ENCODE measurements at regions not wholly inside any gene's neighbourhood (a gene's known extent, or its start where the extent isn't known, plus 50 kb on each side); places are given as distances from the start of the nearest gene placed in this dataset.
"Not testable (repeated sequence)": the region's sequence is repeated elsewhere in the genome, so short reads cannot be mapped to it uniquely, and the experiment has no call there.

- no peak for DNase-seq
Measured at GRCh38 chr1:38204698-38205097, 158.1 kb upstream of the POU3F1 start.

- DNase-seq = no peak
Measured at GRCh38 chr1:38203441-38203840, 156.8 kb upstream of the POU3F1 start.

- no peak for DNase-seq
Measured at GRCh38 chr1:38201431-38201830, 154.8 kb upstream of the POU3F1 start.

- no peak for DNase-seq
Measured at GRCh38 chr1:38198621-38199020, 152.0 kb upstream of the POU3F1 start.

GRCh38 chr1:38198099-38198498 lies 151.5 kb upstream of the POU3F1 start:
- no peak for DNase-seq

- no peak for DNase-seq
Measured at GRCh38 chr1:38197312-38198061, 150.9 kb upstream of the POU3F1 start.

- no peak for DNase-seq
Measured at GRCh38 chr1:38194472-38194871, 147.9 kb upstream of the POU3F1 start.

- DNase-seq = no peak
Measured at GRCh38 chr1:38193040-38193439, 146.4 kb upstream of the POU3F1 start.

GRCh38 chr1:38191461-38191860 lies 144.9 kb upstream of the POU3F1 start:
- no peak for DNase-seq

GRCh38 chr1:38190983-38191382 lies 144.4 kb upstream of the POU3F1 start:
- DNase-seq = no peak

GRCh38 chr1:38187552-38187951 lies 141.0 kb upstream of the POU3F1 start:
- no peak for DNase-seq

GRCh38 chr1:38186566-38186965 lies 140.0 kb upstream of the POU3F1 start:
- no peak for DNase-seq

- DNase-seq = no peak
Measured at GRCh38 chr1:38185913-38186312, 139.3 kb upstream of the POU3F1 start.

- no peak for DNase-seq
Measured at GRCh38 chr1:38183747-38184146, 137.2 kb upstream of the POU3F1 start.

- DNase-seq = no peak
Measured at GRCh38 chr1:38183096-38183495, 136.5 kb upstream of the POU3F1 start.

- DNase-seq = not testable (repeated sequence)
Measured at GRCh38 chr1:38180388-38180787, 133.8 kb upstream of the POU3F1 start.

- no peak for DNase-seq
Measured at GRCh38 chr1:38179483-38179882, 132.9 kb upstream of the POU3F1 start.

- DNase-seq = no peak
Measured at GRCh38 chr1:38178216-38178615, 131.6 kb upstream of the POU3F1 start.

GRCh38 chr1:38175121-38175520 lies 128.5 kb upstream of the POU3F1 start:
- no peak for DNase-seq

GRCh38 chr1:38173848-38174247 lies 127.3 kb upstream of the POU3F1 start:
- DNase-seq = no peak

GRCh38 chr1:38173157-38173831 lies 126.7 kb upstream of the POU3F1 start:
- DNase-seq = no peak

- DNase-seq = no peak
Measured at GRCh38 chr1:38169121-38169520, 122.5 kb upstream of the POU3F1 start.

- no peak for DNase-seq
Measured at GRCh38 chr1:38168365-38168764, 121.8 kb upstream of the POU3F1 start.

GRCh38 chr1:38166461-38166860 lies 119.9 kb upstream of the POU3F1 start:
- DNase-seq = no peak

Measured in NCI-H2171 (cell line).